GM12875 (cell line): ENCODE measurements at regions not wholly inside any gene's neighbourhood (a gene's known extent, or its start where the extent isn't known, plus 50 kb on each side); places are given as distances from the start of the nearest gene placed in this dataset.

ENCODE experiments used
- H3K4me3 ChIP-seq: one replicate; pipeline ENCODE4 v1.5.1; 2011; ENCODE audit warnings: low read depth, low read length, control low read depth
- CTCF ChIP-seq: IDR thresholded peaks from 2 replicates; pipeline ENCODE4 v1.5.1; 2011; ENCODE audit warnings: low read depth, mild to moderate bottlenecking, control low read depth, inconsistent platforms, low read length, moderate library complexity, borderline replicate concordance; ENCODE audit not compliant: insufficient read depth

DNA sequence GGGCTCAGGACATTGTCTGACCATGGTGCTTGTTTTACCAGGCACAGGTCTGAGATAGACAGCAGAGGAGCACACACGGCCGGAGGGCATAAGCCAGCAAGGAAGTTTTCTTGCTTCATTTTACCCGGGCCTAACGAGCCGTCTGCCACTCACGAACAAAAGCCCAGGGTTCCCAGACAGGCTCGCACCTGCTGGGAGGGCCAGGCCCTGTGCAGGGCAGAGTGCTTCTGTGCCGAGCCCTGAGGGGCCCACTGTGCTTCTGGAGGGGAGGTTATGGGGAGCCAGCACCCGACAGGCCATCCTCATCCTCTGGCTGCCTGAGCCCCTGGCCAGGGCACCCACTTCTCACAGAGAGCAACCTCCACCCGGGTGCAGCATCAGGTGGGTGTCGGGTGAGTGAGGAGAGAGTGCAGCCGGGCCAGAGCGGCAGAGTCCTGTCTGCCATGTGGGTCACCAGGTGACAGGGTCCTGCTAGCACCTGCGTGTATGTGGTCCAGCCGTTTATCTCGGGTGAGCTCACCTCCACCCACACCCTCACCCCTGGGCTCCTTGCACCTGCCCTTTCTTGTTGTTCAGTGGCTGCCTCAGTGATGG lies 297.9 kb downstream of the NDUFA10 start:
- no peak for TF ChIP-seq CTCF
- H3K4me3 ChIP-seq, result no peak overlapping the region

DNA sequence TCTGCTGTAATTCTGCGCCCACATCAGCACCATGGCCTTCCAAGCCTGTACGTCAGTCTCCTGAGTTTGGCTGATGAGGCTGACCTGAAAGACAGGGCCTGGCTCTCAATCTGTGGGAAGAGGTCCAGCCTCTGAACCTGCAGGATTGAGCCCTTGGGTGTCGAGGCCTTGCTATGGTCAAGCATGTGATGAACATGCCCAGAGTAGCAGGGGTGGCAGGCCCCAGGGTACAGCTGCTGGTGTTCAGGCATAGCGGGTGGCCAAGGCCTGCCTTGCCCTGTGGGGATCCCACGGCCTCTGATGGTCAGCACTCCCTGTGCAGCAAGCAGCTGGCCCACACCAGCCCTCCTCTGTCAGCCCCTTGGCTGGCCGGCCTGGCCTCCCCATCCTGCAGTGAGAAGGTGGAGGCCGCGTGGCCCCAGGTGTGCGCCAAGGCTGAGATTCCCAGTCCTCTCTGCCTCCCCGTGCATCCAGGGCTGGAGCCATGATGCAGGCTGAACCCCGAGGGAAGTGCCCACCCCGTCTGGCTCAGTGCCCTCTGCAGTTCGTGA lies 298.4 kb downstream of the NDUFA10 start:
- TF ChIP-seq CTCF, result no peak

DNA sequence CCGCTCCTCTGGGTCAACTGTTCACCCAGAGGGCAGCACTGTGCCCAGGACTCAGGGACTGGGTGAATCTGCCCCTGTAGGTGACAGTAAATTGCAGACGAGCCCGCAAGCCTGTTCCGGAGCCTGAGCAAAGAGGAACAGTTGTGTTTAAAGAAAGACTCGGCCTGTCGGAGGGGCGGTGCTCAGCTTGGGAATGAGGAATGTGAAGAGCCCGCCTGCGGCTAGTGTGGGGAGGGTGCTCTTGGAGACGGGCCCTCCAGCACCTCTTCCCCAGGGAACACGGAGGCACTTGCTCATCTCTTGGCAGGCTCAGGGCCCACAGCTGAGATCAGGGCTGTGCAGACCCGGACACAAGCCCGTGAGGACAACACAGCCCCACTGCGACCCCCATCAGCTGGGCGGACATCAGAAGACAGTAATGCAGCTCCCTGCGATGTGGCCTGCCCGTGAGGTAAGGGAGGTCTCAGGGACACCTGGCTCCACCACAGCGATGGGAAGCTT lies 299.0 kb downstream of the NDUFA10 start:
- TF ChIP-seq CTCF, result no peak
- no peak overlapping the region for H3K4me3 ChIP-seq

More for the DNA sequence above, 298.4 kb downstream of the NDUFA10 start:
- no peak overlapping the region for H3K4me3 ChIP-seq

DNA sequence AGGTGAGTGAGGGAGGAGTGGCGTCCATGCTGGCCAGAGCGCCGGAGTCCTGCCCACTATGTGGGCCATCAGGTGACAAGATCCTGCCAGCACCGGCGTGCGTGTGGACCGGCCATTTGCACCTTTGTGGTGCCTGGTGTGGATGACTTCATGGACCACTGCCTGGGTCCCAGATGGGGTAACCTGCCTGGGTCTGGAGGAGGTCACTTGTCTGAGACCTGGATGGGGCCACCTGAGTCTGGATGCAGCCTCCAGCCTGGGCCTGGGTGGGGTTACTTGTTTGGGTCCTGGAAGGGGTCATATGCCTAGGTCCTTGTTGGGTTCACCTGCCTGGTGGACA lies 299.6 kb downstream of the NDUFA10 start:
- no peak for TF ChIP-seq CTCF
- H3K4me3 ChIP-seq, result no peak overlapping the region

DNA sequence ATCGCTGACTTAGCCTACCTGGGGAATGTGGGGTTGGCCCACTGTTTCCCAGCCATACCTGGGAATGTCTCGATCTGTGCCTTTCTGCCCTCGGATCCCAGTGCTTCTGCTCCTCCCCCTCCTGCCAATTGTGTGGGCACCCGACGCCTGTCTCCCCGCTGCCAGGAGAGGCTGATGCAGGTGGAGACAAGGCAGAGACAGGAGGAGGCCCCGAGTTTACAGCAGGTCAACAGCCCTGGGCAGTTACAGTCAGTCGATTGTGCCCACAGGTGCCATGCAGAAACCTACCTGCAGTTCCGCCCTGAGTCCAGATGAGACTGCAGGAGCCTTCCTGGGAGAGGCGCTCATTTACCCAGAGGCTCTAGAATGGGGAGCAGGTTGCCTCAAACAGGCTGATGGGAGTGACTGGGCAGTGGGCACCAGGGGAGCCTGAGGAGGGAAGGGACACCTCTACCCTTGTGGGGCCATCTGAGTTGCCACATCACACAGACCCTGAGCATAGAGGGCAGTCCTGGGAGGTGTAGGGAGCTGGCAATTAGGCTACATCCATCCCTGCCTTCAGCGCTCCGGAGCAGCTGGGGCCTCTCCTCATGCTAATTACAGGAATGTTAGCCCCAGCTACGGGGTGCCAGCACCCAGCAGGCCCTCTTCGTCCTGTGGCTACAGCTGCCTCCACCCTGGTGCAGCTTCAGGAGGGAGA lies 300.1 kb downstream of the NDUFA10 start:
- H3K4me3 ChIP-seq, result no peak overlapping the region
- TF ChIP-seq CTCF, result no peak

GRCh38 chr2:239724194-239724849 lies 300.8 kb downstream of the NDUFA10 start:
- no peak for TF ChIP-seq CTCF
- H3K4me3 ChIP-seq, result no peak overlapping the region
